Keratinocyte (primary cell): ENCODE measurements at regions not wholly inside any gene's neighbourhood (a gene's known extent, or its start where the extent isn't known, plus 50 kb on each side); places are given as distances from the start of the nearest gene placed in this dataset.

Experiments used
- EZH2 ChIP-seq: IDR thresholded peaks from one replicate; pipeline ENCODE4 v1.6.1; 2012; ENCODE audit warnings: inconsistent platforms, mild to moderate bottlenecking, low read length, moderate library complexity
- TF ChIP-seq, protein P1 (sequence below), 3 experiments: IDR thresholded peaks in 1 of 3; conservative IDR thresholded peaks in 1 of 3; optimal IDR thresholded peaks in 1 of 3; 2 replicates in 2 of 3; 3 replicates in 1 of 3; pipeline versions ENCODE3 to v1.5.1; 2011; ENCODE audit warnings: low read length in 3 of 3, mild to moderate bottlenecking in 3 of 3, moderate library complexity in 2 of 3, control low read depth in 1 of 3, inconsistent platforms in 1 of 3; ENCODE audit not compliant: insufficient read depth in 2 of 3; ENCODE audit errors: extremely low read depth in 1 of 3

DNA sequence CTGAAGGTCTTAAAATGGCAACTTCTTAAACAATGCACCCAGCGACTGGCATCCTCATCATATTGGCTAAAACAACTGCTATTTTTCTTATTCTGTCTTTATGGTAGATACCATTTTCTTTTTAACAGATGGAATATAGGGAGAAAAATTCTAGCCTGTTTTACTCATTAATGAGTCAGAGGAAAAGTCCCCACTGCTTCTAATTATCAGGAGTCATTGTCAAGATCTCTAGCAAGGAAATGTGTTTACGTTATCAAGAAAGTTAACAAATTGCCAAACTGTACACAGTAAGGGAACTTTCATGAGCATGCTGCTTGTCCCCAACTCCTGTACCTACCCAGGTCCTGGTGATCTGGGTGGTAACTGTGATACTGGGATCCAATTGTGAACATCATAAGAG lies 117.7 kb upstream of the KIAA1217 start:
- TF ChIP-seq, protein P1, sequence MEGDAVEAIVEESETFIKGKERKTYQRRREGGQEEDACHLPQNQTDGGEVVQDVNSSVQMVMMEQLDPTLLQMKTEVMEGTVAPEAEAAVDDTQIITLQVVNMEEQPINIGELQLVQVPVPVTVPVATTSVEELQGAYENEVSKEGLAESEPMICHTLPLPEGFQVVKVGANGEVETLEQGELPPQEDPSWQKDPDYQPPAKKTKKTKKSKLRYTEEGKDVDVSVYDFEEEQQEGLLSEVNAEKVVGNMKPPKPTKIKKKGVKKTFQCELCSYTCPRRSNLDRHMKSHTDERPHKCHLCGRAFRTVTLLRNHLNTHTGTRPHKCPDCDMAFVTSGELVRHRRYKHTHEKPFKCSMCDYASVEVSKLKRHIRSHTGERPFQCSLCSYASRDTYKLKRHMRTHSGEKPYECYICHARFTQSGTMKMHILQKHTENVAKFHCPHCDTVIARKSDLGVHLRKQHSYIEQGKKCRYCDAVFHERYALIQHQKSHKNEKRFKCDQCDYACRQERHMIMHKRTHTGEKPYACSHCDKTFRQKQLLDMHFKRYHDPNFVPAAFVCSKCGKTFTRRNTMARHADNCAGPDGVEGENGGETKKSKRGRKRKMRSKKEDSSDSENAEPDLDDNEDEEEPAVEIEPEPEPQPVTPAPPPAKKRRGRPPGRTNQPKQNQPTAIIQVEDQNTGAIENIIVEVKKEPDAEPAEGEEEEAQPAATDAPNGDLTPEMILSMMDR (optimal IDR thresholded peaks at IDR 0.05 in 1 of 3, IDR thresholded peaks at IDR 0.05 in 1 of 3, conservative IDR thresholded peaks at IDR 0.05 in 1 of 3; ENCODE audit: extremely low read depth in 1 of 3, insufficient read depth in 2 of 3, low read length in 3 of 3), result no peak
- no peak for TF ChIP-seq EZH2
